H1 (cell line): ENCODE measurements at regions not wholly inside any gene's neighbourhood (a gene's known extent, or its start where the extent isn't known, plus 50 kb on each side); places are given as distances from the start of the nearest gene placed in this dataset.

ENCODE experiments used
- CTBP2 ChIP-seq: IDR thresholded peaks from 2 replicates; pipeline ENCODE4 v1.7.0; 2011; ENCODE audit warnings: borderline replicate concordance, mild to moderate bottlenecking, moderate library complexity, mixed read lengths, low read length; ENCODE audit not compliant: insufficient read depth, insufficient read length
- EP300 ChIP-seq, 2 experiments: IDR thresholded peaks; 1 replicate in 1 of 2; 2 replicates in 1 of 2; pipeline ENCODE4 v1.6.1; 2011 to 2012; ENCODE audit warnings: low read depth in 2 of 2, low read length in 2 of 2, mild to moderate bottlenecking in 2 of 2, borderline replicate concordance in 1 of 2, inconsistent platforms in 1 of 2, moderate library complexity in 1 of 2
- FOSL1 ChIP-seq: IDR thresholded peaks from 2 replicates; pipeline ENCODE4 v1.6.1; 2011; ENCODE audit warnings: mild to moderate bottlenecking, low read depth, low read length, moderate library complexity; ENCODE audit not compliant: insufficient read depth
- SP1 ChIP-seq: IDR thresholded peaks from 2 replicates; pipeline ENCODE4 v1.6.1; 2011; ENCODE audit warnings: low read depth, low read length
- TBP ChIP-seq: IDR thresholded peaks from 2 replicates; pipeline ENCODE4 v1.6.1; 2011; ENCODE audit warnings: low read depth, low read length, improper control_type of control experiment

GRCh38 chr18:75517286-75517685 is 89.8 kb upstream of the SMIM21 start (continued):
- TF ChIP-seq EP300 (IDR thresholded peaks at IDR 0.05; ENCODE audit: borderline replicate concordance in 1 of 2, low read depth in 2 of 2, low read length in 2 of 2), result no peak
- TF ChIP-seq SP1, result no peak
- TF ChIP-seq FOSL1, result no peak
- TF ChIP-seq TBP, result no peak
- TF ChIP-seq CTBP2, result no peak
